ENCODE measurements at regions not wholly inside any gene's neighbourhood (a gene's known extent, or its start where the extent isn't known, plus 50 kb on each side); places are given as distances from the start of the nearest gene placed in this dataset.

DNA sequence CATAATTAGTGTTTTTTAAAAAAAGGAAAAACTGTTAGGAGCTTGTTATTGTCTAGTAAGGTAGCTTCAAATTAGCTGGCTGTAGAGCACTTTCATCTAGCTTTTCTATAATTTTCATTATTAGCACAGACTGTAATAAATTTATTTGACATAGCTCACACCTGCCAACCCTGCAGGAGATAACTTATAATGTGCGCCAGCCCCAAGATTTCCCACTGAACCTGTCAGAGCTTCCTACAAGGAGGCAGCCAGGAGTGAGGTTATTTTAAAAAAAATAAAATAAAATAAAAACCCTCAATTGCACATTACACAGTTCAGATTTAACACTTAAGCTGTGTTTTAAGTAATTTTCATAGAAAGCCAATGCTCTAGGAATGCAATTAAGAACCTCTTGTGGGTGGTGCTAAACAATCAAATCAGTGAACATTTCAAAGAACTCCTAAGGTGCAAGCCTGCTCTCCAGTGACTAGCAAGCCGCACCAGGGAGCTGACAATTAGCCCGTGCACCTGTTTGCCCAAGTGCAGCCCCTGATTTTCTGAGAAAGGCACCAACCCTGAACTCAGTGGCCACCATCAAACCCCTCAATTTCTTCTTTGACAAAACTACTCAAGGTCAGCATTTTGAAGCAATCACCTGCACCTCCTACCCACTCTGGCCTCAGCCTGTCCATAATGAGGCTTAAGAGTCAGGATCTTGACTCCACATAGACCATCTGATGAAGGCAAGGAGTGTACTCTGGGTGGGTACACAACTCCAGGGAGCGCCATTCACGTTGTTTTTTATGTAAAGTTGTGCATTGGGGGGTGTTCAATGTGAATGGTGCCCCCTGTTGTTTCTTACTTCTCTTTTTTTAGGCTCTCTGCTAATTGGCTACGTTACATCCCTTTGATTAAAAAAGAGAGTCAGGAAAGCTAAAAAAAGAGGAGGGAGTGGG, 385.3 kb upstream of the WWC1 start:
- H3K9me3 ChIP-seq: no peaks in the 10 kb centered on the region
- TF ChIP-seq, protein P1, sequence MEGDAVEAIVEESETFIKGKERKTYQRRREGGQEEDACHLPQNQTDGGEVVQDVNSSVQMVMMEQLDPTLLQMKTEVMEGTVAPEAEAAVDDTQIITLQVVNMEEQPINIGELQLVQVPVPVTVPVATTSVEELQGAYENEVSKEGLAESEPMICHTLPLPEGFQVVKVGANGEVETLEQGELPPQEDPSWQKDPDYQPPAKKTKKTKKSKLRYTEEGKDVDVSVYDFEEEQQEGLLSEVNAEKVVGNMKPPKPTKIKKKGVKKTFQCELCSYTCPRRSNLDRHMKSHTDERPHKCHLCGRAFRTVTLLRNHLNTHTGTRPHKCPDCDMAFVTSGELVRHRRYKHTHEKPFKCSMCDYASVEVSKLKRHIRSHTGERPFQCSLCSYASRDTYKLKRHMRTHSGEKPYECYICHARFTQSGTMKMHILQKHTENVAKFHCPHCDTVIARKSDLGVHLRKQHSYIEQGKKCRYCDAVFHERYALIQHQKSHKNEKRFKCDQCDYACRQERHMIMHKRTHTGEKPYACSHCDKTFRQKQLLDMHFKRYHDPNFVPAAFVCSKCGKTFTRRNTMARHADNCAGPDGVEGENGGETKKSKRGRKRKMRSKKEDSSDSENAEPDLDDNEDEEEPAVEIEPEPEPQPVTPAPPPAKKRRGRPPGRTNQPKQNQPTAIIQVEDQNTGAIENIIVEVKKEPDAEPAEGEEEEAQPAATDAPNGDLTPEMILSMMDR (IDR thresholded peaks at IDR 0.05): no peak
- FAIRE-seq (no peak), DNase-seq (no peak), ATAC-seq (no peak)
- no peak overlapping the region for H3K27ac ChIP-seq
- H3K27me3 ChIP-seq: no peaks in the 10 kb centered on the region
- no peaks in the 10 kb centered on the region for H3K36me3 ChIP-seq
- 40 to 49% methylated on average over 6 of the region's 6 CpGs for WGBS, 2 donors
- intact Hi-C loops (cut with DNase I): no loop called here
- H3K4me3 ChIP-seq: no peak overlapping the region
- no peaks in the 10 kb centered on the region for H3K4me1 ChIP-seq

DNA sequence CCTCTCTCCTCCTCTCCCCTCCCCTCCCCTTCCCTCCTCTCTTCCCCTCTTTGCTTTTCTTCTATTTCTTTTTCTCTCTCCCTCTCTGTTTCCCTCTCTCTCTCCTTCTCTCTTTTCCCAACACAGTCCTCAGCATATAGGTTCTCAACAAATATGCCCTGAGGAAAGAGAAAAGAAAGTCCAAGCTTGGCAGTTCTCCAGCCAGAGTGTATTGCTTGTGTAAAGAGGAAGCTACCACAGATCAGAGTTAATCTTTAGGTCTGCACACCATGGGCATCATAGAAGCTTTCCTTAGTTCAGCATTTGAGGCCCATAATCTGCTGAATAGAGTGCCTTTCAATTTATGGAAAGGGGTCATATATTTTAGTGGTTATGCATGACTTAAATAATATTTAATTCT, 382.8 kb upstream of the WWC1 start:
- Histone ChIP-seq H3K27ac (no peak overlapping the region), H3K9me3 (no peaks in the 10 kb centered on the region), H3K4me3 (no peak overlapping the region), H3K4me1 (no peaks in the 10 kb centered on the region), H3K36me3 (no peaks in the 10 kb centered on the region), H3K27me3 (no peaks in the 10 kb centered on the region)
- intact Hi-C loops (cut with DNase I): no loop called here
- no peak for ATAC-seq
- TF ChIP-seq, protein P1 (IDR thresholded peaks at IDR 0.05): no peak
- DNase-seq: no peak
- no peak for FAIRE-seq

DNA sequence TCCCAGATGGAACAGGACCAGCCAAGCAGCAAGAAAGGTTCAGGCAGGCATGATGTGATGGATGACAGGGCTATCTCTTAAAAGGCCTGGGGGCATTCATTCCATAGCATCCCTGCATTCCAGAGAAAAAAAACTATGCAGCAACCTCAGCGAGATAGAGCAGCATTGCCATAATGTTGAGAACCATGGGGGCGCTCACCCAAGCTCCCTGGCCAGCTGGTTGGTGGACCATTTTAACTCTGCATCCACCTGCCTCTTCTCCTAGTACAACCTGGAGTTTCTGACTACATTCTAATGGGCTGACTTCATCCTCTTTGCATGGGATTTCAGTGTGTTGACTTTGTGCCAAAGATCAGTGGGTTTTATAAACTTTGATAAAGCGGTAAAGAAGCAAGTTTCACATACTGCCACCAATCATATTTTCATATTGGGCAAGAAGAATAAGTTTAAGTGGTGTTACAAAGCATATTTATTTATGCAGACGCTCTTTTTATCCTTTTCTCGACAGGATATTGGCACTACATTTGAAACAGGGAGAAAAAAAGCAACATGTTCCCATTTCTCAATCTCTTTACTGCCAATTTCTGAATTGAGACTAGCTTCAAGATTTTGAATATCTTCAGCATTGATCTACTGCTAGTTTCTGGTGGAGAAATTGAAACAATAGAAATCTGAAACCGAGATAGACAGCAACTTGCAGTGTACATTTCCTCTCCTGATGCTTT, 378.3 kb upstream of the WWC1 start:
- no peak for ATAC-seq
- TF ChIP-seq, protein P1 (IDR thresholded peaks at IDR 0.05): no peak
- Histone ChIP-seq H3K36me3 (no peaks in the 10 kb centered on the region), H3K4me1 (no peaks in the 10 kb centered on the region), H3K27me3 (no peaks in the 10 kb centered on the region), H3K27ac (no peak overlapping the region), H3K4me3 (no peak overlapping the region), H3K9me3 (no peaks in the 10 kb centered on the region)
- DNase-seq: no peak
- intact Hi-C loops (cut with DNase I): no loop called here
- 36 to 48% methylated on average over 6 of the region's 6 CpGs for WGBS, 2 donors
- no peak for FAIRE-seq

DNA sequence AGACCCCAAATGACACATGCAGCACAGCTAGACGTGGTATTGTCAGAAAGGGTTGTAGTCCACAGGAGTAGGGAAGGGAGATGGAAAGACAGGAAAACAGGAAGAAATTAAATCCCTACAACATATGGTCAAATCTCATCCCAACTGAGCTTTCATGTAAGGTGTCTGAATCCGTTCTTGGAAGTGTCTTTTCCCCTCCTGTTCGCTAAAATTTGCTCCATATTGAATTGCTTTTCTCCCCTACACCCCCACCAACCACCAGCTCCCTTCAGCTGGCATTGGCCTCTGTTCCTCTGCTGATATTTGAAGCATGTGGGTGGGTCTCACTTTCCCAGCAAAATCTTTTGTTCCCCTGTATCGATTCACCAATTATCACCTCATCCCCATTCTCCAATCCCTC, 376.2 kb upstream of the WWC1 start:
- no peak for ATAC-seq
- Histone ChIP-seq H3K4me1 (no peaks in the 10 kb centered on the region), H3K4me3 (no peak overlapping the region), H3K9me3 (no peaks in the 10 kb centered on the region), H3K27me3 (no peaks in the 10 kb centered on the region), H3K27ac (no peak overlapping the region), H3K36me3 (no peaks in the 10 kb centered on the region)
- 65 to 74% methylated on average over 4 of the region's 4 CpGs for WGBS, 2 donors
- TF ChIP-seq, protein P1 (IDR thresholded peaks at IDR 0.05): no peak
- intact Hi-C loops (cut with DNase I): no loop called here
- no peak for DNase-seq
- no peak for FAIRE-seq

All from pancreas (tissue), 10 donors.